OCI-LY7 (cell line): ENCODE measurements at regions not wholly inside any gene's neighbourhood (a gene's known extent, or its start where the extent isn't known, plus 50 kb on each side); places are given as distances from the start of the nearest gene placed in this dataset.

Experiments used
- BruUV-seq: library from RNA; stranded (reverse); fragments of 400-500 nt; replicated peaks from 2 replicates; lab custom pipeline; 2021; lab: Mats Ljungman, UMichigan
- CTCF ChIA-PET: fragments of 300-600 bp; sonication (Branson Sonifier 250); formaldehyde crosslinking; loops from one replicate; lab custom pipeline; 2022; ENCODE audit warnings: antibody characterized with exemption; ENCODE audit not compliant: unreplicated experiment; lab: Charles Lee
- POLR2A ChIA-PET: fragments of 300-600 bp; sonication (Branson Sonifier 250); formaldehyde crosslinking; loops from one replicate; lab custom pipeline; 2022; ENCODE audit warnings: antibody characterized with exemption; lab: Charles Lee
- DNase-seq: peaks from one replicate; pipeline ENCODE4 v3.0.0-alpha.2; 2015; ENCODE audit warnings: low spot score
- H2AFZ ChIP-seq: fragments of 200-600 bp; sonication (generic), shearing (Covaris generic); 2 replicates; pipeline ENCODE4 v1.6.1; 2014; ENCODE audit warnings: mild to moderate bottlenecking, antibody characterized with exemption, low read length, moderate library complexity
- H3K27ac ChIP-seq: fragments of 200-600 bp; sonication (generic); 2 replicates; pipeline ENCODE4 v1.5.1; 2014; ENCODE audit warnings: mixed run types, low read depth, mild to moderate bottlenecking, moderate library complexity, low read length, inconsistent platforms; ENCODE audit not compliant: poor library complexity, severe bottlenecking
- H3K36me3 ChIP-seq: fragments of 200-600 bp; sonication (generic); 2 replicates; pipeline ENCODE4 v1.6.1; 2014; ENCODE audit warnings: mild to moderate bottlenecking, antibody characterized with exemption, low read length, moderate library complexity, mixed read lengths; ENCODE audit not compliant: insufficient read depth
- H3K4me1 ChIP-seq: fragments of 200-600 bp; sonication (generic); 2 replicates; pipeline ENCODE4 v1.5.1; 2014; ENCODE audit warnings: mild to moderate bottlenecking, low read length; ENCODE audit not compliant: insufficient read depth, poor library complexity, severe bottlenecking
- H3K4me2 ChIP-seq: fragments of 200-600 bp; sonication (generic); 2 replicates; pipeline ENCODE4 v1.6.1; 2014; ENCODE audit warnings: mild to moderate bottlenecking, low read length
- H3K4me3 ChIP-seq: fragments of 200-600 bp; sonication (generic); 2 replicates; pipeline ENCODE4 v1.5.1; 2014; ENCODE audit warnings: mild to moderate bottlenecking, low read depth, low read length; ENCODE audit not compliant: poor library complexity, severe bottlenecking
- H3K79me2 ChIP-seq: fragments of 200-600 bp; sonication (generic); 2 replicates; pipeline ENCODE4 v1.6.1; 2016; ENCODE audit warnings: low read depth, mild to moderate bottlenecking, low read length, moderate library complexity, mixed read lengths; ENCODE audit not compliant: insufficient read depth
- H3K9me2 ChIP-seq: fragments of 200-600 bp; sonication (generic); 2 replicates; pipeline ENCODE4 v1.6.1; 2016; ENCODE audit warnings: mild to moderate bottlenecking, low read length, mixed read lengths; ENCODE audit not compliant: insufficient read depth
- H3K9me3 ChIP-seq: fragments of 200-600 bp; sonication (generic); 2 replicates; pipeline ENCODE4 v1.6.1; 2014; ENCODE audit warnings: mild to moderate bottlenecking, mixed run types, low read length, mixed read lengths
- H4K20me1 ChIP-seq: fragments of 200-600 bp; sonication (generic); 2 replicates; pipeline ENCODE4 v1.6.1; 2014; ENCODE audit warnings: mild to moderate bottlenecking, antibody characterized with exemption, low read length, moderate library complexity, mixed read lengths; ENCODE audit not compliant: insufficient read depth
- EZH2phosphoT487 ChIP-seq: fragments of 200-600 bp; sonication (generic); IDR thresholded peaks from 2 replicates; pipeline ENCODE4 v1.6.1; 2018; ENCODE audit warnings: low read depth, borderline replicate concordance, mild to moderate bottlenecking, mixed run types, antibody characterized with exemption, low read length, moderate library complexity, mixed read lengths
- intact Hi-C: fragments of 100-400 bp; cut with micrococcal nuclease; formaldehyde crosslinking; loops from one replicate; pipeline ENCODE4 v1.10.0; 2022; ENCODE audit not compliant: unreplicated experiment
- TF ChIP-seq, protein P1 (sequence below): fragments of 200-600 bp; sonication (generic); conservative IDR thresholded peaks from 2 replicates; pipeline ENCODE4 v1.5.1; 2014; ENCODE audit warnings: mild to moderate bottlenecking, antibody characterized with exemption, low read length, moderate library complexity, mixed read lengths

DNA sequence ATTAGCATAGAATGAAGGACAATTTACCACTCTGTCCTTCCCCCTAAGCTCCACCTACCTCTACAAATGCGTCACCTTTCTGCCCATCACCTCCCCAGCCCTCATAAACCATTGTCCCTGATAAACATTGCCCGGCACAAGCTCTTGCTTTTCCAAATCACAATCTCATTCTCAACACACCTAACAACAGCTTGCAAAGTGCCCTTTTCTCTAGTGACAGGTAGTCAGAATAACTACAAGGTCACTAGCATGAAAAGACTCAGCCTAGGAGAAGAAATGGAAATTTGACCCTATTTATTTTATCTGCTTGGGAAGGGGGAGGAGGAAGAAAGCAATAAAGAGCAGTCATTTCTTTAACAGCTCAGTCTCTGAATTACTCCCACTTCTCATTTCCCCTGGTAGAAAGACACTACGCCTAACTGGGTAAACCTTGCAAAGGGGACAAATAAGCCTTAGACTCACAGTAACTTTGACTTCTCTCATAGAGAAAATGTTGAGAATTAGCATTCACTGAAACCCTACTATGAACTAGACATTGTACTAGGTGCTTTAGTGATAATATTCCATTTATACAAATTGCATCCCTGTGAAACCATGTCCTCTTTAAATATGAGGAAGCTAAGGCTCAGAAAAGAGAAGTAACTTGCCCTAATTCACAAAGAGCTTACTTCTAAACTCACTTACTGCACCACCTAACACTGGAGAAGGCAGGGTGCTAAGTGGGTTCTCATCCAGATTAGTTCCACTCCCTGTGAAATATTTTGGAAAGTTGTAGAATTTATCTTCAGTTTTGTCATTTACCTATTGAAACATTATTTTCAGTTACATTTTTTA is 116.2 kb upstream of the FNDC3A start:
- TF ChIP-seq, protein P1, sequence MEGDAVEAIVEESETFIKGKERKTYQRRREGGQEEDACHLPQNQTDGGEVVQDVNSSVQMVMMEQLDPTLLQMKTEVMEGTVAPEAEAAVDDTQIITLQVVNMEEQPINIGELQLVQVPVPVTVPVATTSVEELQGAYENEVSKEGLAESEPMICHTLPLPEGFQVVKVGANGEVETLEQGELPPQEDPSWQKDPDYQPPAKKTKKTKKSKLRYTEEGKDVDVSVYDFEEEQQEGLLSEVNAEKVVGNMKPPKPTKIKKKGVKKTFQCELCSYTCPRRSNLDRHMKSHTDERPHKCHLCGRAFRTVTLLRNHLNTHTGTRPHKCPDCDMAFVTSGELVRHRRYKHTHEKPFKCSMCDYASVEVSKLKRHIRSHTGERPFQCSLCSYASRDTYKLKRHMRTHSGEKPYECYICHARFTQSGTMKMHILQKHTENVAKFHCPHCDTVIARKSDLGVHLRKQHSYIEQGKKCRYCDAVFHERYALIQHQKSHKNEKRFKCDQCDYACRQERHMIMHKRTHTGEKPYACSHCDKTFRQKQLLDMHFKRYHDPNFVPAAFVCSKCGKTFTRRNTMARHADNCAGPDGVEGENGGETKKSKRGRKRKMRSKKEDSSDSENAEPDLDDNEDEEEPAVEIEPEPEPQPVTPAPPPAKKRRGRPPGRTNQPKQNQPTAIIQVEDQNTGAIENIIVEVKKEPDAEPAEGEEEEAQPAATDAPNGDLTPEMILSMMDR, result no peak
- TF ChIP-seq EZH2phosphoT487, result no peak
- Histone ChIP-seq H3K36me3 (no peaks in the 10 kb centered on the region), H3K4me3 (no peak overlapping the region), H4K20me1 (no peaks in the 10 kb centered on the region), H3K4me1 (no peaks in the 10 kb centered on the region), H2AFZ (no peak overlapping the region), H3K27ac (no peak overlapping the region), H3K9me2 (no peaks in the 10 kb centered on the region), H3K9me3 (no peaks in the 10 kb centered on the region), H3K79me2 (no peaks in the 10 kb centered on the region), H3K4me2 (no peak overlapping the region)
- no peak for DNase-seq
- ChIA-PET CTCF (no interaction called here), POLR2A (interaction anchor here (0.7 to 1.1 kb wide), 2 partner anchors 16 to 51 kb away, joined by 4 to 5 read pairs; no protein-coding TSS in a partner anchor)
- intact Hi-C loops, result no loop called here
- no TSS peak for BruUV-seq

DNA sequence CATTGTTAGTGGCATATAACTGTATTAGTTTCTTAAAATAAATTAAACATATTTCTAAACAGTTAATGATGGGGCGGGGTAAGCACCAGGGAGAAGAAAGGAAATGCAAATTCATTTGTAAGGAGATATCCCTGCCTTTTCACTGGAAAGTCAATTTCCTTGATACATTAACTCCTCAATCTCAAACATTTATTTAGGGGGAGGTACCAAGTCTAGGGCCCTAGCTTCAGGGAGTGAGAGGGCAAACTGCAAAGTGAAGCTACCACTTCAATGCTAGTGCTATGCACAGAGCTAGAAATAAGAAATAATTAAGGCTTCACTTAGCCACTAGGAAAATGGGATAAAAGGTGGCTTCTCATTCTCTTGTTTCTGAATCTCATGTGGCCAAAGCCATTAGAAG is 115.3 kb upstream of the FNDC3A start:
- no peak for DNase-seq
- Histone ChIP-seq H4K20me1 (no peaks in the 10 kb centered on the region), H3K4me3 (no peak overlapping the region), H3K9me2 (no peaks in the 10 kb centered on the region), H3K27ac (no peak overlapping the region), H3K4me2 (no peak overlapping the region), H3K36me3 (no peaks in the 10 kb centered on the region), H2AFZ (no peak overlapping the region), H3K9me3 (no peaks in the 10 kb centered on the region), H3K79me2 (no peaks in the 10 kb centered on the region), H3K4me1 (no peaks in the 10 kb centered on the region)
- ChIA-PET POLR2A (no interaction called here), CTCF (no interaction called here)
- no TSS peak for BruUV-seq
- intact Hi-C loops, result no loop called here
- TF ChIP-seq, protein P1, result no peak
- no peak for TF ChIP-seq EZH2phosphoT487

DNA sequence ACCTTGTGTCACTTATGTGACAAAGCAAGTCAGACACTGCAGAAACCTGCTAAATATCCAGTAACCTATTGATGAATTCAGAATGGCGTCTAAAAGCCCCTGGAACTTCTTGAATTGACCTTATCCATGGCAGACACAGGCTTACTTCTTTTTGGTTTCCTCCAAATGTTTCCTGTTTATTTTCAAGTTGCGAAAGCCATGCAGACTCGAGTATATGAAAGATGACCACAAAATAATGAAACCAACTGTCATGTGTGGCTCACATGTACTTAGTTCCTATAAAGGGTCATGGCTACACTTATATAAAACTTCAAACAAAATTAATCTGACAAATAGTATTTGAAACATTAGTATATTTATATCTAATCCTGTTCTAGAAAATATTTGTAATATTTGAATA is 113.1 kb upstream of the FNDC3A start:
- intact Hi-C loops, result no loop called here
- BruUV-seq, result no TSS peak
- no peaks in the 10 kb centered on the region for H3K9me3 ChIP-seq
- DNase-seq, result no peak
- TF ChIP-seq EZH2phosphoT487, result no peak
- TF ChIP-seq, protein P1, result no peak
- H3K79me2 ChIP-seq, result no peaks in the 10 kb centered on the region
- no peaks in the 10 kb centered on the region for H3K4me1 ChIP-seq
- no peaks in the 10 kb centered on the region for H3K36me3 ChIP-seq
- ChIA-PET CTCF (no interaction called here), POLR2A (no interaction called here)
- no peak overlapping the region for H3K4me2 ChIP-seq
- H3K27ac ChIP-seq, result no peak overlapping the region
- H3K9me2 ChIP-seq, result no peaks in the 10 kb centered on the region
- no peaks in the 10 kb centered on the region for H4K20me1 ChIP-seq
- H3K4me3 ChIP-seq, result no peak overlapping the region
- H2AFZ ChIP-seq, result no peak overlapping the region
